ENCODE measurements at regions not wholly inside any gene's neighbourhood (a gene's known extent, or its start where the extent isn't known, plus 50 kb on each side); places are given as distances from the start of the nearest gene placed in this dataset.

GRCh38 chr1:72846476-72847278 lies 564.3 kb upstream of the NEGR1 start:
- peaks cover 10% of the 10 kb centered on the region for H3K4me1 Mint-ChIP-seq
- no peaks in the 10 kb centered on the region for H3K27me3 Mint-ChIP-seq (ENCODE audit: low read depth)
- H3K36me3 Mint-ChIP-seq (ENCODE audit: low read depth), result no peaks in the 10 kb centered on the region
- no peak for TF ChIP-seq CTCF (IDR thresholded peaks at IDR 0.05; ENCODE audit: unreplicated experiment in 3 of 3)
- no peak overlapping the region for H3K4me3 Mint-ChIP-seq
- H3K9me3 Mint-ChIP-seq, result no peaks in the 10 kb centered on the region
- H3K27ac Mint-ChIP-seq, result peak overlapping the region in 1 of 3 experiments; percentile 12

DNA sequence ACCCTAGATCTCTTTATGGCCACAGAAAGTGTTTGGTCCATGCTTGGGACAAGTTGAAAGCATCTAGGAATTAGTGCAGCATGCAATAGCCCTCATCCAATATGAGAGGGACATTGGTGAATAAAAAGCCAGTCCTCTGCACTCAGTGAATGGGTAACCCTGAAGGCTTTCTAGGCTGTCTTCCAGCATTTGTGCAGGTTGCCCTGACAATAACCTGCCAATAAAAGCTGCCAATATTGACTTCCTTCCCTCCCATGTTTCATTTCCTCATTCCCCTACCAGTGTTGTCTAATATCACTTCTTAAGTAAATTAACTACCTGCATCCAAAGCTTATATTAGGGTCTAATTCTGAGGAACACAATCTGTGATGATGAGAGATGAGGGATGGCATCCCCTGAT lies 563.6 kb upstream of the NEGR1 start:
- no peaks in the 10 kb centered on the region for H3K27me3 Mint-ChIP-seq (ENCODE audit: low read depth)
- peaks cover 10% of the 10 kb centered on the region for H3K4me1 Mint-ChIP-seq
- no peaks in the 10 kb centered on the region for H3K36me3 Mint-ChIP-seq (ENCODE audit: low read depth)
- no peak overlapping the region for H3K27ac Mint-ChIP-seq
- no peak for TF ChIP-seq CTCF (IDR thresholded peaks at IDR 0.05; ENCODE audit: unreplicated experiment in 3 of 3)
- H3K9me3 Mint-ChIP-seq, result no peaks in the 10 kb centered on the region
- H3K4me3 Mint-ChIP-seq, result no peak overlapping the region

GRCh38 chr1:72845381-72845780 lies 563.0 kb upstream of the NEGR1 start:
- no peaks in the 10 kb centered on the region for H3K36me3 Mint-ChIP-seq (ENCODE audit: low read depth)
- H3K9me3 Mint-ChIP-seq, result no peaks in the 10 kb centered on the region
- no peak for TF ChIP-seq CTCF (IDR thresholded peaks at IDR 0.05; ENCODE audit: unreplicated experiment in 3 of 3)
- no peak overlapping the region for H3K4me3 Mint-ChIP-seq
- no peak overlapping the region for H3K27ac Mint-ChIP-seq
- peaks cover 10% of the 10 kb centered on the region for H3K4me1 Mint-ChIP-seq
- no peaks in the 10 kb centered on the region for H3K27me3 Mint-ChIP-seq (ENCODE audit: low read depth)

DNA sequence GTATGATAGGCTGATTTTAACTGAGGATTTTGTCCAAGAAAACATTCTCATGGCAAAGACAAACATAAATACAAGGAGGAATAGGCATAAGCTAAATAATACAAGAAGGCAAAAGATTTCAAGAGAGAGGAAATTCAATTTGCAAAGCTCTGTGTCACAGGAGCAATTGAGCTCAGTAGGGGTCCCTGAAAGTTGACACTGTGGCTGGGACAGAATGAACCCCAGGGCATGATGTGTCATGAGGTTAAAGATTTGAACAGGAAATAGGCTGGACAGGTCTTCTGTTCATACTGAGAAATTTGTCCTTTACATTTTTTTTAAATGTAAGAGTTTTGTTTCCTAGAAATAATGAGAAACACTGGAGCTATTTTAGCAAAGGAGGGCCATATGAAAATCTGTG lies 555.4 kb upstream of the NEGR1 start:
- Mint-ChIP-seq H3K27me3 (ENCODE audit: low read depth) (no peaks in the 10 kb centered on the region), H3K4me3 (no peak overlapping the region)

DNA sequence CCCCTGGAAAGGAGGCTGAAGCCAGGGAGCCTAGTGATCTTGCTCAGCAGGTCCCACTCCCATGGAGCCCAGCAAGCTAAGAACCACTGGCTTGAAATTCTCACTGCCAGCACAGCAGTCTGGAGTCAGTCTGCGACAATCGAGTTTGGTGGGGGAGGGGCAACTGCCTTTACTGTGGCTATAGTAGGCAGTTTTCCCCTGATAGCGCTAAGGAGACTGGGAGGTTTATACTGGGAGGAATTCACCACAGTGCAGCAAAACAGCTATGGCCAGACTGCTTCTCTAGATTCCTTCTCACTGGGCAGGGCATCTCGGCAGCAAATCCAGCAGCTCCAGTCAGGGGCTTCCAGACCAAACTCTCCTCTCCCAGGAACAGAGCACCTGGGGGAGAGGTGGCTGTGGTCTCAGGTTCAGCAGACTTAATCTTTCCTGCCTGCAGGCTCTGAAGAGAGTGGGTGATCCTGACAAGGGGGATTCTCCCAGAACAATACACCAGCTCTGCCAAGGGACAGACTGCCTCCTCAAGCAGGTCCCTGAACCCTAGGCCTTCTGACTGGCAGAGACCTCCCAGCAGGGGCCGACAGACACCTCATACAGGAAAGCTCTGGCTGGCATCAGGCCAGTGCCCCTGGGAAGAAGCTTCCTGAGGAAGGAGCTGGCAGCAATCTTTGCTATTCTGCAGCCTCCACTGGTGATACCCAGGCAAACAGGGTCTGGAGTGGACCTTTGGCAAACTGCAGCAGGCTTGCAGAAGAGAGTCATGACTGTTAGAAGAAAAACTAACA lies 548.5 kb upstream of the NEGR1 start:
- H3K4me1 Mint-ChIP-seq, result no peaks in the 10 kb centered on the region
- no peak for TF ChIP-seq CTCF (IDR thresholded peaks at IDR 0.05; ENCODE audit: unreplicated experiment in 3 of 3)
- H3K27me3 Mint-ChIP-seq (ENCODE audit: low read depth), result no peaks in the 10 kb centered on the region
- H3K36me3 Mint-ChIP-seq (ENCODE audit: low read depth), result no peaks in the 10 kb centered on the region
- H3K27ac Mint-ChIP-seq, result no peak overlapping the region
- H3K4me3 Mint-ChIP-seq, result no peak overlapping the region
- peaks cover 51% of the 10 kb centered on the region for H3K9me3 Mint-ChIP-seq

More for the DNA sequence above, 555.4 kb upstream of the NEGR1 start:
- H3K9me3 Mint-ChIP-seq, result peaks cover 25% of the 10 kb centered on the region
- H3K27ac Mint-ChIP-seq, result no peak overlapping the region
- no peaks in the 10 kb centered on the region for H3K4me1 Mint-ChIP-seq
- TF ChIP-seq CTCF (IDR thresholded peaks at IDR 0.05; ENCODE audit: unreplicated experiment in 3 of 3), result no peak
- H3K36me3 Mint-ChIP-seq (ENCODE audit: low read depth), result no peaks in the 10 kb centered on the region

All from nephron (organoid).